IPS DF 4.7 (cell line): ENCODE measurements at regions not wholly inside any gene's neighbourhood (a gene's known extent, or its start where the extent isn't known, plus 50 kb on each side); places are given as distances from the start of the nearest gene placed in this dataset.

Source experiments
- DNase-seq: peaks from one replicate; pipeline ENCODE4 v3.0.0-alpha.2; 2013; ENCODE audit warnings: low spot score; ENCODE audit errors: extremely low read depth

DNA sequence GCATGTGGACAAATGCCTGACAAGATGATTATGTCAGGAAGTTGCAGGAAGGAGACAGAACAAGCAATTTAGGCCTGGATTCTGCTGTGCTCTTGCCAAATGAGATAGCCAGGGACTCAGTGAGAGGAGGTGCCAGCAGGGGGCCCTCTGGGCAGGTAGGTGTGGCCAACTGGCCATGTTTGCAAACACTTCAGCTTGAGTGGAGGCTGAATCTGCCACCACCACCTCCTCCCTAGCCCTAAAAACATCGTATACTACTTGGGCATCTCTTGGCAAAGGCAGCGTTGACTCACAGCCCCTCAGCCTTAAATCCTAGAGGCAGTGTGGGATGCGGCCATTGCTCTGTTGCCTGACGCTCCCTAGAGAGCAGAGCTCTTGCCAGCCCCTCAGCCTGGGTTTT, 95.1 kb upstream of the PLET1 start:
- DNase-seq: no peak

DNA sequence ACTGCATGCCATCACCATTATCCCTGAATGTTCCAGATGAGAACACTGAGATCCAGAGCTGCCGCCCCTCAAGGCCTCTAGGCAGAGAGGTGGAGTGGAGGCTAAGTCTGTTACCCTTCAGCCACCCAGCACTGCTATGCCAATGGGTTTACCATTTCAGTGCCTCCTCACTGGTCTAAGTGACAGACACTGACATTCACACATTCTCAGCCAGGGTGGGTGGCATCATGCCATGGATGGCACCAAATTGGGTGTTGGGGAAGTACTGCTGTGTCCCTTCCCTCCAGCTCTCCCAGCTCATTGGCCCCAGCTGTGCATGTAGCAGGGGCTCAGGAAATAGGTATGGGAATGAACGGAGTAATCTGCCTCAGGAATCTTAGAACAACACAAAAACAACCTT, 96.8 kb upstream of the PLET1 start:
- no peak for DNase-seq

DNA sequence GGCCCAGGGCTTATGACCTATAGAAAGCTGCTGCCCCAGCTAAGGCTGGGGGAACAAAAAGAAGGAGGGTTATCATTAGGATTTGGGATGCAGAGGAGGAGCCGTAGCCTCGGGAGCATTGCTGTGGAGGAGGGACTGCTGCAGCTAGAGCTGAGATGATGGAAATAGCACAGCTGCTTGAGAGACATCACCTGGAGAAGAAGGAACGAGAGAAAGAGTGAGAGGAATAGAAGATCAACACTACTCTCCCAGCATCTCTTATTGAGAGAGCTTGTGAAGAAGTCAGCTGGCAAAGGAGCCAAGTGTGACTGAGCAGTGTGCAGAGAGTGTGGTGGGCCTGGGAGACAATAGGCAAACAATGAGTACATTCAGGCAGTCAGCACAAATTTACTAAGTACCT, 100.7 kb upstream of the PLET1 start:
- no peak for DNase-seq

DNA sequence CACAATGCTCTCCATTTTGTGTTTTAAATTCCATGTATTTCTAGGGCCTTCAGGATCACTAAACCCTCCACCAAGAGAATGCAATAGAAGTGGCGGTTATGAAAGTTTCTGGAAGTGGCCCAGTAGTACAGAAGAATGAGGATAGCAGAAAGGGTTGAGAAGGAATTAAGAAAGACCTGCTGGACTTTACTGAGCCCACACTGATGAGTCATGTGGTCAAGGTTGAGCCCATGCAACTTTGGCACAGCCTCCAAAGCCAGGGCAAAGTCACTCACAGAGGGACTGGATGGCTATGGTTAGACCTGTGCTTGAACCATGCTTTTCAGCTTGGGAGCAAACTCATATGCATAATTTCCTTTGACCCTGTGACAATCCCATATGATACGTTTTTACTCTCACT, 102.9 kb upstream of the PLET1 start:
- no peak for DNase-seq

DNA sequence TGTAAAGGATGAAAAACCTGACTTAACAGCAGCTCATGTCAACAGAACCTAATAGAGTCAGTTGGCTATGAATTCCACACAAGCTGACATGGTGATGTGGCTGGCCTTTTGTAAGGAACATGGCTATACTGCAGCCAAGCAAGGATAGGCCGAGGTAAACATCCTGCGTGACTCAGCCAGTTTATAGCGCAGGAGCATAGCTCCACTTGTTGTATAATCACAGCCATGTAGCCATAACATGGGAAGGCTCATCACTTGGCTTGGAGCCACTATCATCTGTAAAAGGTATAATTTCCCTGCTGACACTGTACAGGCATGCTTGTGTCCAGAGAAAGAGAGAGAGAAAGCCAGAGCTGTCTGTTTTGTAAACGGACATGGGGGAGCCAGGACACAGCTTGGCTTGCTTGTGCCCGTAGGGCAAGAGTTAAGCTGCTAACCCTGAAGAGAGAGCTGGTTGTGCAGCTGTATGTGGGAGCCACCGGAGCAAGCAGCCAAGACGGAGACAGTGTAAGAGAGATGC, 104.4 kb upstream of the PLET1 start:
- no peak for DNase-seq

DNA sequence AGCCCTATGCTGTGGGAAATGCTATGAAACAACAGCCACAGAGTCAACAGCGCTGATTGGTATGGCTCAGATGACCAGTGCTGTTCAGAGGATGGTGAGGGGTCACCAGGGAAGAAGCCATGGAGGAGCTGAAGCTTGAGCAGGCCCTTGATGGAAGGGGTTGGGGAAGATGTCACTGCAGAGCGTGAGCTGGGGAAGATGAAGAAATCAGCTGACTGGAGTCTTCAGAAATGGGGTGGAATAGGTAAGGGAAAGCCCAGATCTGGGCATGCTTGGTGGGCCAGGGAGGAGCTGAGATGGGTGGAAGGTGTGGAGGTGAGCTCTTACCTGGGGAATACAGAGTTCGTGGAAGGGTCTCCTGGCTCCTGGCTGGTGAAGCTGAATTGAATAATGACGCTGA, 105.4 kb upstream of the PLET1 start:
- DNase-seq: no peak

DNA sequence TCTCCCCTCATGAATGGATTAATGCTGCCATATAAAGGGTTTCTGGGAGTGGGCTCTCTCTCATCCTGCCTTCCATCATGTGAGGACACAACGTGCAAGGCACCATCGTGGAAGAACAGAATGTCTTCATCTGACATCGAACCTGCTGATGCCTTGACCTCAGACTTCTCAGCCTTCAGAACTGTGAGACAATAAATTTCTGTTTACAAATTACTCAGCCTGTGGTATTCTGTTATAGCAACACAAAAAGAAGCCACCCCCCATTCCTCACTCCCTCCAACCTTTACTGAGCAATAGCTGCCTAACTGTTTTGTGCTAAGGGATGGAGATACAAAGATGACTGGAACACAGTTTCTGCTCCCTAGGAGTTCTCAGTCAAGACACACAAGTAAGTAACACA, 106.1 kb upstream of the PLET1 start:
- DNase-seq: no peak

DNA sequence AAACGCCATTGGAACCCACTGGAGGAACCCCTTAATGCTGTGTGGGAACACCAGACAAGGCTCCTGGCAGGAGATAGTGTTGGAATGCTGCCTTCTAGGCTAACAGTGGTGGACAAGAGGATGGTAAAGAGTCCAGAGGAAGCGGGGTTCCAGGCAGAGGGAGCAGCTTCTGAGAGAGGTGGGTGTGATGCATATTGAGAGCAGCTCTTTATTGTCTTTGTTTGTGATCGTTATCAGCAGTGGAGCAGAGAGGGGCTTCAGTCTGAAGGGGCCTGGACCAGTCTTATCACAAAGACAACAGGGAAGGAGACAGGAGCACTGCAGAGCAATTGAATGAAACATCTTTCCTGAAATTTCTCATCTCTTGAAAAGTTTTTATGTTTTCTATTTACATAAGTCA, 106.8 kb upstream of the PLET1 start:
- no peak for DNase-seq

DNA sequence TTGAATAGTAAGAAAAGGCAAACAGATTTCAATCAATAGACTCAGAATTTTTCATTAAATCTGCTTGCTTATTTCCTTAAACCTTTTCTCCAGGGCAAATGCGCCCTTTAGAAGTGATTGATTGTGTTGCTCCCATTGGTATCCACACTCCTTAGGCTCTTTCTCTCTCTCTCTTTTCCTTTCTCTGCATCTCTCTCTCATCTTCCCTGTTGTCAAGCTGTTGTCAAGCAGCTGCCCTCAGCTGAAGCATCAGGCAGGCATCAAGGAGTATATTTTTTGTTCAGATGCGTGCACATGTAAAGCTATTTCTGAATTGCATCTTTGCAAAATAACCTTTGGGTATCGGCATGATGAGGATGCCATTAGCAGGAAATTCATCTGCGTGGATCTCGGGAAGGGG, 107.2 kb upstream of the PLET1 start:
- DNase-seq: no peak

DNA sequence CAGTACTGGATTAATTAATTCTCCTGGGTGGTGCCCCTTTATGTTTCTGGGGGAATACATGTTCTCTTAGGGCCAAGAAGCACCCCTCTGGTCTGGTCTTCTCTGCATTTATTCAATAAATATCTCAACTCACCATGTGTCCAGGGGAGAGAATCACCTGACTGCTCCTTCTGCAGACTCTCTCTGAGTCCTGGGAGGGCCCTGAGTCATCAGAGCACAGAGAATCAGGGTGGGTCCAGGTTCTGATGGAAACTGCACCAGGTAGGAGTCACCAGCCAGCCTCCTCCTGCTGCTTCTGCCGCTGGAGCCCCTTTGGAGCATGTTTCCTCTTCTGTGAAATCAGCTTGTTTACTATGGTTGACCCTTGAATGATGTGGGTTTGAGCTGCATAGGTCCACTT, 107.7 kb upstream of the PLET1 start:
- DNase-seq: no peak

DNA sequence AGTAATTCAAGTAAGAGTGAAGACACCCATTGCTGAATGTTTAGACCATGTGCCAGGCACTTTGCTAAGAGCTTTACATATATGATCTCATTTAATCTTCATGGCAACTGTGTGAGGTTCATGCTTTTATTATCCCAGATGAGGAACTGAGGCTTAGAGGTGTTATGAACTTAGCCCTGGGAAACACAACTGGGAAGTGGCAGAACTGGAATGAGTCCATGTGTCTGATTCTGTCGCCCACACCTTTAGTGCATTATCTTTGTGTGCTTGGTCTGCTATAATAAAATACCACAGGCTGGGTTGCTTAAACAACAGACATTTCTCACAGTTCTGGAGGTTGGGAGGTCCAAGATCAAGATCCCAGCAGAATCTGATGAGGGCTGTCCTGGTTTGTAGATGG, 108.7 kb upstream of the PLET1 start:
- no peak for DNase-seq

DNA sequence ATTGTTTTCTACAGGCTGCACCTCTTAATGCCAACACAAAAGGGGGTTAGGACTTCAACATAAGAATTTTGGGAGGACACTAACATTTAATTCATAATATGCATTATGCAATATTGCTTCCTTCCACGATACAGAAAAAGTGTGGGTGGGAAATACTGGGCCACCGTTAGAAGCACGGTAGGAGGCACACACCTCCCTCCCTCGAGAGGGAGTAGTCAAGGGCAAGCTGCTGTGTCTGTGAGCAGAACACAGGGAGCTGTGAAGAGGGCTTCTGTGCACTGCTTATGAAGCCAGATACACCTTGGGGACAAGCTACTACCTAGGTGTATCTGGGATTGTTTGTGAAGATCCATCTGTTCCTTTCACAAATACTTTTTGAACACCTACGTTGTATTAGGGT, 109.3 kb upstream of the PLET1 start:
- DNase-seq: no peak

DNA sequence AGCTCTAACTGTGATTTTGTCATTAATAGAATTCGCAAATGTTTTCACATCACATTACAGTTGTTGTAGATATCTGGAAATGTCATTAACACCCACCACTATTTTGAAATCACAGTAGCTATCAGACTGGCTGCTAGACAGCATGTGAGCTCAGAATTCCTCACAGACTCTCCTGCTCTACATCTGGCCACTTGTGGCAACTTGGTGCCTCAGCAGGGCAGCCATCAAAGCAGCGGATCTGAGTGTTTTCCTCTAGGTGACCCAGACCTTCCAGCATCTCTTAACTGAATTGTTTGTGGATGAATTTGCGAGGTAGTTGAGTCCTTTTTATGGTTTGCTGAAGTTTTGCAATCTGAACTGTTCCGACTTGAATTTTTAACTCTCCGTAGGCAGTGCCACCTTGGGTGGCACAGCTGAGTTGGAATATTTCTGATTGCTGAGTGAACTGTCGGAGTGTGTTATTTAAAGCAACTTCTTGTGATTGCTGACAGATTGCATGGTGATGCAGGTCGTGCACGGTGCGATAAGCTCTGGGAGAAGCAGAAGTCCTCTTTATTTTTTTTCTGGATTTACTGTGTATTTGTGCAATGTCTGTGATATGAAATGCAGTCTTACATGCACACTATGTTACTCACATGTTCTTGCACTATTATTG, 114.0 kb upstream of the PLET1 start:
- DNase-seq: no peak

DNA sequence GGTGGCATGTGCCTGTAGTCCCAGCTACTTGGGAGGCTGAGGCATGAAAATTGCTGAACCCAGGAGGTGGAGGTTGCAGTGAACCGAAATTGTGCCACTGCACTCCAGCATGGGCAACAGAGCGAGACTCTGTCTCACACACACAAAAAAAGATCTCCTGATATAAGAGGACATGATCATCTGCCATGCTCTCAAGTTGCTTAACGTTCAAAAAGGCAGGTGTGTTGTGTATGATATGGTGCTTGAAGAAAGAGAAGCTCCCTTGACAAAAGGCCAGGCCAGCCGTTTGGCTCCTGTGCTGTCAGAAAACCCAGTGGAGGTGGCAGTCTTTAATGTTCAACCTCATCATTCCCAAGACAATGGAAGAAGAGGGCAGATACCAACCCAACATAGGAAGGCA, 117.3 kb upstream of the PLET1 start:
- no peak for DNase-seq

DNA sequence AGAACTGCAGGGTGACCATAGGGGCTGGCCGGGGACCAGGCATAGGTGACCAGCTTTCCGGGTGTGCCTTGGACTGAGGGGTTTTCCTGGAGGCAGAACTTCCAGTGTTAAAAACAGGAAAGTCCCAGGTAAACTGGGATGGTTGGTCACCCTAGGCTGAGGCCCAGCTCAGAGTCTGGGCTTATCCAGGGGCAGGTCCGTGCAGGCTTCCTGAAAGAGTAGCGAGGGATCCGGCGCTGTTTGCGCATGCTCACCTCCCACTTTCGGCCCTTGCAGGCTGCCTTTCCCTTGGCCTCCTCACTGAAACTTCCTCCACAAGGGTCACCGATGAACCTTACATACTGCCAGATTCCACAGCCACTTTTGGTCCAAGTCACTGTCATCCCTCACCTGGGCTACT, 119.8 kb upstream of the PLET1 start:
- no peak for DNase-seq

DNA sequence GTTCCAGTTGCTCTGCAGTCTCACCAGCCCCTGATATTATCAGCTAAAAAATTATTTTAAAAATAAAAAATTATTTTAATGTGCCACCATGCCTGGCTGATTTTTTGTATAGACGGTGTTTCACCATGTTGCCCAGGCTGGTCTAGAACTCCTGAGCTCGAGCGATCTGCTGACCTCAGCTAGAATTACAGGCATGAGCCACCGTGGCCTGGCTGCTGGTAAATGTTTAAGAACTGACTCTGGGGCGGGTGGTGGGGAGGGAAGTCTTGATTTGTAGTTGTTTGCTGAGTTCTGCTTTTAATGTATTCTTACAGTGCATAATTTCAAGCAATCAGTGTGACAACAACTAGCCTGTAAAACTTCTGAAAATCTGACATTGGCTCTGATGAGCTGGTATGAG, 120.9 kb upstream of the PLET1 start:
- DNase-seq: no peak

DNA sequence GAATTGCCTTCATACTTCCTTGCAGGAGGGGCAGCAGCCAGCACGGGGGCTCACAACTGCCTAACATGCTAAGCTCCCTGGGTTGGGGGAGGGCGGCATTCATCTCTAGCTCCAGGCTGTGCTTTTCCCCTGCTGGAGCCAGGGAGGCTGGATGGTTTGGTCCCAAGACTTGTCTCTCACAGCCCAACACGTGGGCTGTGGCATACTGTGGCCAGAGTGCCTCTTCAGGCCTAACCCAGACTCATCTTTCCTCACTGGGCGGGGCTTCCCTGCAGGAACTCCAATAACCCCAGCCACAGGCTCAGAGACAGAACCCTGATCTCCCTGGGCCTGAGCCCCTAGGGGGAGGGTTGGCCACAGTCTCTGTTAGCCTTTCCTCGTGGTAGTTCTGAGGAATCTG, 121.9 kb upstream of the PLET1 start:
- no peak for DNase-seq

DNA sequence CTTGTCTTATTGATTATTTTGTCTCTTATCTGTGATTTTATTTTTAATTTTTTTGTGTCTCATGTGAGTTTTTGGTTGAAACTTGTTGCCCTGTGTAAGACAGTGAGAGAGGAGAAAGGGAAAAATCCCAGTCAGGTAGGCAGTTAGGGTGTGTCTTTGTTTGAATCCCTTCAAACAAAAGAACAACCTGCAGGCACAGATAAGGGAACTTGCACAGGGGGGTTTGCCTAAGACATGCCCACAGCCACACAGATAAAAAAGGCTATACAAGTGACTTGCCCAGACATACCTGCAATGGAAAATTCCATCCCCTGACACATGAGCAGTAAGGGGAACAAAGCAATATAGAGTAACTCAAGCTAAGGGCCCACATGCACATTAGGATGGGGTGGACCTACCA, 127.8 kb upstream of the PLET1 start:
- DNase-seq: no peak

DNA sequence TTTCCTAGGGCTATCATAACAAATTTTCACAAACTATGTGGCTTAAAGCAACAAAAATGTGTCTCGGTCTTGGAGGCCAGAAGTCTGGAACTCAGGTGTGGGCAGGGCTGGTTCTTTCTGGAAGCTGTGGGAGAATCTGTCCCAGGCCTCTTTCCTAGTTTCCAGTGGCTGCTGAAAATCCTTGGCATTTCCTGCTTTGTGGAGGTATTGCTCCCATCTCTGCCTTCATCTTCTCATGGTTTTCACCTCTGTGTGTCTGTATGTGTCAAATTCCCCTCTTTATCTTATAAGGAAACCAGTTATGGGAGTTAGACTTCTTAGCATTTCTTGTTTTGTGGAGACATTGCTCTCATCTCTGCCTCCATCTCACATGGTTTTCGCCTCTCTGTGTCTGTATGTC, 130.4 kb upstream of the PLET1 start:
- DNase-seq: no peak

DNA sequence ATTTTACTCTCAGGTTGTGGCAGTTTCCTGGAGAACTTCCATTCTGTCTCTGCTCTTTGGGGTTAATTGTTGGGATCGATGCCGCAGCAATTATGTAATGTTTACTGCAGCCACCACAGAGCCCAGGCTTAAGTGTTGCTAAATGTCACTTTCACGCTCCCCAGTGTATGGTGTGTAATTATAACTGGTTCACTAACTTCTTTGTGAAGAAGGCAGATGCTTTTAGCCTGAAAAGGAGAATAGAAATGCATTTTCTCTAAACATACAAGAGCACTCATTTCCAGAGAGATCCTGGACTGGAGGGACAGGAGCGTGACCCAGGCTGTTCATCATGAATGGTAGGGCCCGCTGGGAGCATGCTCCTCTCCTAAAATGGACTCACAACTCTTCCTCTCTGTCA, 132.2 kb upstream of the PLET1 start:
- no peak for DNase-seq

DNA sequence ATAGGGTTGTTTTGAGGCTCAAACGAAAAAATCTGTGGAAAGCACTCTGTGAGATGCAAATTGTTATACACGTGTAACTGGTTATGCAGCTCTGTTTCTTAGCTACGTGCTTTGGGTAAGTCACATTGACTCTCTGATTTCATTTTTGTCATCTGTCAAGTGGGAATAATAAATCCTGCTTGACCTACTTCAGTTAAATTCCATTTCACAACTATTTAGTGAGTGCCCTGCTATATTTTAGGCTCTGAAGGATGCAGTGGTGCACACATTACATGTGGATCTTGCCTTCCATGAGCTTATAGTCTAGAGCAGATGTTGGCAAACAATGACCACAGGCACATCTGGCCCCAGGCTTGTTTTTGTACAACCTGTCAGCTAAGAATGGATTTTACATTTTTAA, 133.6 kb upstream of the PLET1 start:
- DNase-seq: no peak

DNA sequence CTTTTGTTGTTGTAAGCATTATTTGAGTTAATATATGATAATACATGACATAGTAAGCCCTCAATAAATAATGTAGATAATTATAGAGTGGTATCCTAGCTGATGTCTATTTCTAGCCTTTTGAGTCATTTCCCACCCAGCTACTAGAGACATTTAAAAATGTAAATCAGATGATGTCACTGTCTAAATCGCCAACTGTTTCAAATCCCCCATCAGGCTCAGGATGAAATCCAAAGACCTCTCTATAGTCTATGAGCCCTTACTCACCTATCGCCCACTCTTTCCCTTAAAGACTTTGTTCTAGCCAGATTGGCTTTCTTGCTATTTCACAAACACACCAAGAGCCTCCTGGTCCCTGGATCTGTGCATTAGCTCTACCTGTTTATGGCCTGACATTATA, 135.4 kb upstream of the PLET1 start:
- no peak for DNase-seq

DNA sequence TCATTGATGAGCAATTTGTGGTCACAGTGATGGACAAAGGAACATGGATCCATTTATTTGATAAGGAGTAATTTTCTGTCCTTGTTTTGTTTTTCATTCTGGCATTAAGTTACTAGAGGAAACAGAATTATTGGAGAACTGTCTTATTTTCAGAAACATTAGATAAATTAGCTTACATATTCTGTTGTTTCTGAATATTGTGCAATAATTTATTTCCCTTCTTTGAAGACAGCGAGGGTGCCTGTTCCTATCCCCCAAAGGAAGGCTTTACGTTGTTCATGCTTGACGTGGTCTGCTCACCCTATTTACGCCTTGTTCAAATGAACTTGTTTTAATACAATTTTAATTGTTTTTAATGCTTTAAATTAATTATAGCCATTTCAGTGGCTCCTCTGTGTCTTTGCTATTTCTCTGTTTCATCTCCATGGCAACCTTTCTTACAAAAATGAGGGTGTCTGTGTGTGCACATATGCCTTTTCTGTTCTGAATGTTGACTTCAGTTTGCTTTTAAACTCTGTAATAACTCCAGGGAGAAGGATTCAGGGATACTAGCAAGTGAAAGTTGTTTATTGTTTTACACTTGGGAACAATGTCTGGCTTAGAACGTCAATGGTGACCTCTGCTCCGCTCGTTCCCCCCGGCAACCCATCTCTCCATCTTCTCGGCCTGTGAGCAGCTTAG, 138.3 kb upstream of the PLET1 start:
- no peak for DNase-seq
